GM21526 (cell line): ENCODE measurements at regions not wholly inside any gene's neighbourhood (a gene's known extent, or its start where the extent isn't known, plus 50 kb on each side); places are given as distances from the start of the nearest gene placed in this dataset.
"Not testable (repeated sequence)": the region's sequence is repeated elsewhere in the genome, so short reads cannot be mapped to it uniquely, and the experiment has no call there.

Experiments used
- ATAC-seq: cut with Tn5 transposase; IDR thresholded peaks from one replicate; pipeline ENCODE4 v1.9.1; 2021; ENCODE audit warnings: moderate library complexity; ENCODE audit not compliant: unreplicated experiment, low FRiP score

- no peak for ATAC-seq
These were observed 378.9 kb downstream of the DLEU7 start for GRCh38 chr13:50464349-50465251.

DNA sequence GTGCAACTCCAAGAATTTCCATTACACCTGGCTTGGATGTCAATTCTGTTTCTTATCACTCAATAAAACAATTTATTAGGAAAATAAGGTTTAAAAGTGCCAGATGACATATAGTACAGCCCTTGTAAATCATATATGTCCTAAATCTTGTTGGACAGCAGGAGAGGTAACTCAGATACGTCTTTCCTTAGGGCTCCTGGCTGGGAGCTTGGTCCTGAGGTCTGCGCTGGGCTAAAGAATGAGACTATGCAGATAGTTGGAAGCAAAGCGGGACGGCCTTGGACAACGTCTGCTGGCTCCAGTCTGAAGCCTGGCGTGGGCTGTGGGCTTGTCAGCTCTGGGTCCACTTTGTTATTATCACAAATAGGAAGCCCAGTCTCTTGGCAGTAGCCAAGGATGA is 377.0 kb downstream of the DLEU7 start:
- no peak for ATAC-seq

GRCh38 chr13:50467156-50468110 is 376.1 kb downstream of the DLEU7 start:
- no peak for ATAC-seq

DNA sequence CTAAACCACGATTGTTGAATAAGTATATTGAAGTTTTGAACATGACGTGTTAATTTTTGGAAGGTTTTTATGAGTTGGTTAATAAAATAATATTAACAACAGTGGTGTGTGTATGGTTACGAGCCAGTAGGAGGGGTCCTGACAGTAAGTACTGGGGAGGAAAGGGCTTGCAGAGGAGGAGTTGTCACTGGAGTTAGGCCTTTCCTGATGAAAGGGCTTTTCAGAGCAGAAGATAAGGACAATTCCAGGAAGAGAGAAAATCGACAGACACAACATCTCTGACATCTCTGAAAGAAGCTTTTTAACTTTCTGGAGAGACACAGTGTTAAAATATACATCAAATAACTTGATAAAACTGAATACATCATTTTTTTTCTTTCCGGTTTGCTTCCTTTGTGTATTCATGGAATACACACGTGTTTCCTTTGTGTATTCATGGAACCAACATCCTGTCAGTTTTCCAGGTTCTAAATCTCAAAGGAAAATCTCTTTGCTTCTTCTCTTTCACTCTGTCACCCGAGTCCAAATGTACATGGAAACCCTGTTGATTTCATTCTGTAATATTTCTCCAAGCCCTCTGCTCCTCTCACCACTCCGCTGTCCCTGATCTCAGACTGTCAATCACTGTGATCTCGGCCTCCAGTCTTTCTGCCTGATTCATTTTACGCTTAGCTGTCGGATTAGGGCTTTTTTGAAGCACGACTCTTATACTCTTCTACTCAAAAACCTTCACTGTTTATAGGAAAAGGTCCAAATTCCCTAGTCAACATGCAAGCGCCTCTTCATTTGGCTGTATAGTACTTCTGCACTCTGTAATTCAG is 374.4 kb downstream of the DLEU7 start:
- no peak for ATAC-seq

GRCh38 chr13:50473050-50473449 is 370.4 kb downstream of the DLEU7 start:
- ATAC-seq: not testable (repeated sequence)

DNA sequence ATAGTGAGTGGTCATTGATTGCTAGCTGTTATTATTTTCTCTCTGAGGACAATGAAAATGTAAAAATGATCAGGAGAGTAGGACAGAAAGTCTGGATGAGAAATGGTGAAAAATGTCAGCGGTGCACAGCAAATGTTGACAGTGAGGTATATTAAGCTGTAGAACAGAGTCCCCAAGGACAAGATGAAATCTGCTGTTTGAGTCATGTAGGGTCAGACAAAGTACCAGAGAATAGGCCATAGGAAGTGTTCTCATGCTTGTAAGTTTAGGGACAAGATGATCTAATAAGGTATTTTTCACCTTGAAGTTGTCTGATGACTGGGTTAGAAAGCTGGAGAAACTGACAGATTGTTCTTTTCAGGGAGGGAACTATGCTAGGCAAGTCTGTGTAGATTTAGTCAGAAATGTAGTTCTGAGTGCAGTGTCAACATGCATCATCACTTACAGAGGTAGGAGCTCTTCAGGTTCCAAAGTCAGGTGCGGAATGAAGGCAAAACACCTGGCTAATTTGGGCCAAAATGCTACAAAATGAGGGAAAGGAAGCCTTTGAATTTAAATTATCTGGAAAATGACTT is 369.3 kb downstream of the DLEU7 start:
- no peak for ATAC-seq

DNA sequence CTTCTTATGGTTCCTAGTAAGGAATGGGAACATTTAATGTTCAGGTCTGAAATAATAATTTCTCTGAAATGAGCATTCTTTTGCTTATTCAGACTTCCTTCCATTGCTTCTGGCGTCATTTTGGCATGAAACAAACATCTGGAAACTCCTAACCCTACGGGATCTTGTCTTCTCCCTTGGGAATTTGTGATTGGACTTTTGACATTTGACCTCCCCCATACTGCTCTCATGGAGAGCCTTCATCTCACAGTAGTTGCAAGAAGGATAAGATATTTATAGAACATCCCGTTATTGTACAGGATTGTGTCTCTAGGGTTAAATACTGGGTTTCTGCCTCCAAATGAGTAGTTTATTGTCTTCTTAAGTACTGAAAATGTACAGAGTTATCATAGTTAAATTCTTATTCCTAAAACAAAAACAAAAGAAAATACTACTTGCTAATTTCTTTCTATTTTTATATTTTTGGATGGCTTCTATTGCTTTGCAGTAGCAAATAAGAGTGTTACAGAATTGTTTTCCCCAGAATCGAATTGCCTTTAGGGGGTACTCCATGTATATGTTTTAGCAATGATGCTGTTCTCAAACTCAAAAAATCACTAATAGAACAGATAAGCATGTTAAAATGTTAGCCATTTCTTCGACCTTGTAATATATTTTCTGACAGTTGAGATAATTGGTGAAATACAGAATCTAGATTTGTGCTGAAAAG is 366.8 kb downstream of the DLEU7 start:
- no peak for ATAC-seq

GRCh38 chr13:50481936-50482335 is 361.6 kb downstream of the DLEU7 start:
- no peak for ATAC-seq

DNA sequence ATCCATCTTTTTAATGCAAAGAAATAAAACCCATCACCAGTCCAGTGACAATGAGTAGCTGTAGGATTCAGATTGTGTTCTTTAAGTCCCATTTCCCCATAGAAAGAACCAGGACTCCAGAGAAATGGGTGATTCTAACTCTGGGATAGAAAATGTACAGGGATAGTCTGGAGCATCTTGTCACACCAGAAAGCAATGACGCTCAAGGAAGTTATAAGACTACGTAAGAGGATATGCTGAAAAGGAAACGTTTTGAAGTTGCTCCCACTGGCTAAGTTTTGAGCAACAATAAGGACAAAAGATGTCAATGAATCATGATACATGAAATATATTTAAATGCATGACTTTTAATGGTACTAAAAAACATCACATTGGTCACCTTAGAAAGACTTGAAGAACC is 360.1 kb downstream of the DLEU7 start:
- no peak for ATAC-seq

GRCh38 chr13:50484472-50485113 is 358.9 kb downstream of the DLEU7 start:
- ATAC-seq: no peak

DNA sequence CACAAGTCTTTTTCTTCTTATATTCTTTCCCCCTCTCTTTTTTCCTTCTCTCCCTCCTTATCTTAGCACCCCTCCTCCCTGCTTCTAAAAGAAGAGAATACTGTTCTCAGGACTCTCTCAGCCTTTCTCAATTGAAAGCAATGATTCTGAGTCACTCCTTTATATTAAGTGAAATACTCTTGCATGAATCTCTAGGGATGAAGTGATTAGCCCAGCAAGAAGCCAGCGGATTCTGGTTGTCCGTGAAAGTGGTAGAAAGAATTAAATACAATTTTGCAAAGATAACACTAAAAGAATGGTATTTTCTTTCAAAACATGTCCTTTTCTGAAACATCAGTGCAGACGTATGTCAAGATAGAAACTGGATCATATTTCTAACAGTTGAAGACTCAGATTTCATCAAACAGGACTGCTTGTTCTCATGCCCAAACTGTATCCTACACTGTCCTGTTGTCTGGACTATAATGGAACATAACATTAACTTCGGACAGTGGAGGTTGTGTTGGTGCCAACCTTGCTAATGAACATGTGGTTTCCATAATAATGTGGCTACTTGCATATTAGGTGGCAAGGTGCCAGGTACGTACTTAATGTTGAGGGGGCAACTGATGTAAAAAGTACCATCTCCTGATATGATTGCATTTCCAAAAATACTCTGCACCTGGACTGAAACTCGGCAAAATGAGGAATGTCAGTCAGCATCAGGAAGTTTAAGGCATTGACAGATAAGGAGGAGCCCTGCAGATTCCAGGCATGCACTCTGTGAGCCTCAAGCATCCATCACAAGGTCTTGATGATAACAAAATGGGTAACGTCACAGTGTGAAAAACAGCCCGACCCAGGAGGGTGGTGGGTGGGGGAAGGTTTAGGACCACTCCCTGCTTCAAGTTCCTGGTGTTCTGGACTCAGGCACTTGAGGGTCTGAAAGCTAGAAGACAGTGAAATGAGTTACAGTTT is 357.2 kb downstream of the DLEU7 start:
- ATAC-seq: no peak

DNA sequence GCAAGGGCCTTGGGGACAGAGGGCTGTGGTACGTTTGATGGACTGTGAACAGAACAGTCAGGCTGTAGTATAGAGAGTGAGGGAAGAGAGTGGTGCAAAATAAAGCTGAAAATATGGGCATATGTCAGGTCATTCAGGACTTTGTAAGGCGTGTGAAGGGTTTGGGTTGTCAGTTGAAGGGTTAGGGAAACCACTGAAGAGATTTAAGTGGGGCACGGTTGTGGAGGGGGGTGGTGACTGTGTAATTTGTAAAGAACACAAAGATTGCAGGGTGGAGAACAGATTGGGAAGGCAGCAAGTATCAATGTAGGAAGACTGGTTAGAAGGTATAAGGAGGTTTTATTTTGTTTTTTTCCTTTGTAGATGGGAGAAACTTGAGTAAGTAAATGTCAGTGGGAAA is 349.8 kb downstream of the DLEU7 start:
- ATAC-seq: no peak

DNA sequence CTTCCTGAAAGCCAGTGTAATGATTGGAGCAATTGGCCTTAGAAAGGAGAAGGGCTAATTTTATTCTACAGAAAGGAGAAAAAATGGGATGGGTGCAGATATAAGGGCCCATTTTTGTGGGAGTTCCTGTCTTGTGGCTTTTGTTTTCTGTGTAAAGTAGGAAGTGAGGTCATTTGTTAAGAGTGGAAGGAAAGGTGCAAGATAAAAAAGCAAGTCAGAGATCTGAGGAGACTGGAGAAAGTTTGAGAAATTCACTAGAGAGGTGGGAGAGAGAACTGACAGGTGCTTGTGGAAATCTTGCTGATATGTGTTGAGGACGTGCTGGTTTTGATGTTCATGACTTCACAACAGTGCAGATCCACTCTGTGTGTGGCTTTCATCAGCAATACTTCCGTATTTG is 349.4 kb downstream of the DLEU7 start:
- ATAC-seq: no peak

- not testable (repeated sequence) for ATAC-seq
These were observed 340.3 kb downstream of the DLEU7 start for GRCh38 chr13:50503212-50503611.

GRCh38 chr13:50509167-50509566 is 334.3 kb downstream of the DLEU7 start:
- no peak for ATAC-seq

DNA sequence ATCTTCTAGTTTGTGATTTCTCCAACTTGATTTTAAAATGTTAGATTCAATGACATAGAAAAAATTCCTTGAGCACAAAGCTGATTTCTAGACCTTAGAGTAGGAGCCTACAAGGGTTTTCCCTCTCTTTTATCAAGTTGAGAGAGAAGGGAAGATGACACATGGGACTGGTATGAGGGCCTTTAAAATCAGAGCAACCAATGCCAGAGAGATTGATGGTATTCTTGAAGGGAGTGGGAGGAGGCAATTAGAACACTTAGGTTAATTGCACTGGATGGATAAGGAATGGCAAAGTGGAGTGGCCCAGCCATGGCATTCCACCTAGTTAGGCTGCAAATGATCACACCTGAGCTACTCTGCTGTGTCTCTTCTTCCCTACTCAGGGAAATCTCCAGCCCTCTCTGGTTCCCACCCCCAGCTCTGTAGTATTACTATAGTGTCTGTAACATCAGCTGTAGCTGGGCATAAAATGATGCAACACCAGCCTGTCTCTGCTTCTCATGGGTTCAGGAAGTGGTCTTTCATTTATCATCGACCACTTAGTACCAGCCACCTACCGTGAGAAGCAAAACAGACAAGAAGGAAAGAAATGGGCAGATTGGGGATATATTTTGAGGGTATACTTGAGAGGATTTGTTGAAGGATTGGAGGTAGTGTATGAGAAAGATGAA is 333.6 kb downstream of the DLEU7 start:
- ATAC-seq: no peak

- ATAC-seq: not testable (repeated sequence)
These were observed 332.5 kb downstream of the DLEU7 start for GRCh38 chr13:50510885-50511545.
